ENCODE measurements at regions not wholly inside any gene's neighbourhood (a gene's known extent, or its start where the extent isn't known, plus 50 kb on each side); places are given as distances from the start of the nearest gene placed in this dataset.

- Mint-ChIP-seq H3K4me1 (peaks cover 4% of the 10 kb centered on the region), H3K27ac (ENCODE audit: unreplicated experiment) (no peak overlapping the region), H3K27me3 (ENCODE audit: low read depth) (no peaks in the 10 kb centered on the region), H3K9me3 (peaks cover 10% of the 10 kb centered on the region), H3K4me3 (no peak overlapping the region), H3K36me3 (ENCODE audit: low read depth) (peaks cover 2% of the 10 kb centered on the region)
- TF ChIP-seq CTCF (conservative IDR thresholded peaks at IDR 0.05) = no peak
- no peak for DNase-seq (ENCODE audit: low read depth, low spot score)
These were observed 320.5 kb upstream of the NR5A2 start for GRCh38 chr1:199706826-199707606.

GRCh38 chr1:199710974-199711373 is 316.5 kb upstream of the NR5A2 start:
- Mint-ChIP-seq H3K27ac (ENCODE audit: unreplicated experiment) (no peak overlapping the region), H3K9me3 (peaks cover 16% of the 10 kb centered on the region), H3K36me3 (ENCODE audit: low read depth) (peaks cover 2% of the 10 kb centered on the region), H3K27me3 (ENCODE audit: low read depth) (no peaks in the 10 kb centered on the region), H3K4me3 (no peak overlapping the region), H3K4me1 (peaks cover 4% of the 10 kb centered on the region)
- no peak for TF ChIP-seq CTCF (conservative IDR thresholded peaks at IDR 0.05)
- DNase-seq (ENCODE audit: low read depth, low spot score) = no peak

- no peak overlapping the region for H3K4me3 Mint-ChIP-seq
- DNase-seq (ENCODE audit: low read depth, low spot score) = no peak
- H3K27ac Mint-ChIP-seq (ENCODE audit: unreplicated experiment) = no peak overlapping the region
- no peaks in the 10 kb centered on the region for H3K4me1 Mint-ChIP-seq
- H3K36me3 Mint-ChIP-seq (ENCODE audit: low read depth) = peaks cover 2% of the 10 kb centered on the region
- H3K9me3 Mint-ChIP-seq = peaks cover 9% of the 10 kb centered on the region
- H3K27me3 Mint-ChIP-seq (ENCODE audit: low read depth) = no peaks in the 10 kb centered on the region
- no peak for TF ChIP-seq CTCF (conservative IDR thresholded peaks at IDR 0.05)
These were observed 310.8 kb upstream of the NR5A2 start for GRCh38 chr1:199716729-199717128.

- no peak overlapping the region for H3K4me3 Mint-ChIP-seq
- DNase-seq (ENCODE audit: low read depth, low spot score) = no peak
- peaks cover 4% of the 10 kb centered on the region for H3K9me3 Mint-ChIP-seq
These were observed 308.2 kb upstream of the NR5A2 start for GRCh38 chr1:199719156-199719842.

GRCh38 chr1:199720496-199720895 is 307.0 kb upstream of the NR5A2 start:
- no peak for DNase-seq (ENCODE audit: low read depth, low spot score)
- no peak for TF ChIP-seq CTCF (conservative IDR thresholded peaks at IDR 0.05)

More at GRCh38 chr1:199719156-199719842, 308.2 kb upstream of the NR5A2 start:
- TF ChIP-seq CTCF (conservative IDR thresholded peaks at IDR 0.05) = no peak
- no peaks in the 10 kb centered on the region for H3K27me3 Mint-ChIP-seq (ENCODE audit: low read depth)
- no peak overlapping the region for H3K27ac Mint-ChIP-seq (ENCODE audit: unreplicated experiment)
- peaks cover 8% of the 10 kb centered on the region for H3K4me1 Mint-ChIP-seq
- H3K36me3 Mint-ChIP-seq (ENCODE audit: low read depth) = no peaks in the 10 kb centered on the region

More at GRCh38 chr1:199720496-199720895, 307.0 kb upstream of the NR5A2 start:
- H3K36me3 Mint-ChIP-seq (ENCODE audit: low read depth) = no peaks in the 10 kb centered on the region
- H3K4me1 Mint-ChIP-seq = peaks cover 8% of the 10 kb centered on the region
- H3K27ac Mint-ChIP-seq (ENCODE audit: unreplicated experiment) = no peak overlapping the region
- no peaks in the 10 kb centered on the region for H3K27me3 Mint-ChIP-seq (ENCODE audit: low read depth)
- no peak overlapping the region for H3K4me3 Mint-ChIP-seq
- H3K9me3 Mint-ChIP-seq = no peaks in the 10 kb centered on the region

Measured in neural crest cell (in vitro differentiated cells).